ENCODE measurements at regions not wholly inside any gene's neighbourhood (a gene's known extent, or its start where the extent isn't known, plus 50 kb on each side); places are given as distances from the start of the nearest gene placed in this dataset.

DNA sequence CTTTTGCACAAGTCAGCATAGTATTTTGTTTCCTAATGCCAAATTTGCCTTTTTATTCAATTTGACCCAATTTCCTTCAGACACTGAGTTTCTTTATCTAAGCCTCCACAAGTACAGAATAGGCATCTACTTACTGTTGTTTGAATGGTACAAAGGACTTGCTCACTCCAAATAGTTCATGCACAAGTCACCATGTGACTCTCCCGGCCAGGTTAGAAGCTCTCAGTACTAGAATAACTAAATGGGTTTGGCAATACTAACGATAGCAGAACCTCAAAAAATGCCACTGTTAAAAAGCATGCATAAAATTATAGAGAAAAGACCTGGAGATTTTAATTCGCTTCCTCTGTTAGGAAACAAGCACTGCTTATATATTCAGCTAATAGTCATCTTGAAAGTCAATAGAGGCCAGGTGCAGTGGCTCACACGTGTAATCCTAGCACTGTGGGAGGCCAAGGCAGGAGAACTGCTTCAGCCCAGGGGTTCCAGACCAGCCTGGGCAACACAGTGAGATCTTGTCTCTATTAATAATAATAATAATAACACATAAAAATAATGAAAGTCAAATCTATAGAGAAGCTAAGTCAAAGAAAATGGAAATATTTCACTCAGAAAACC lies 335.8 kb upstream of the MBL2 start:
- CTCF ChIA-PET: no interaction called here
- no peak for DNase-seq
- Mint-ChIP-seq H3K27me3 (ENCODE audit: low read depth) (no peaks in the 10 kb centered on the region), H3K9me3 (peaks cover 4% of the 10 kb centered on the region), H3K4me3 (no peak overlapping the region), H3K27ac (no peak overlapping the region), H3K4me1 (ENCODE audit: low read depth) (no peaks in the 10 kb centered on the region), H3K36me3 (ENCODE audit: low read depth) (no peaks in the 10 kb centered on the region)
- intact Hi-C loops (cut with micrococcal nuclease): no loop called here

- Mint-ChIP-seq H3K9me3 (peaks cover 4% of the 10 kb centered on the region), H3K4me3 (no peak overlapping the region), H3K36me3 (ENCODE audit: low read depth) (no peaks in the 10 kb centered on the region), H3K4me1 (ENCODE audit: low read depth) (no peaks in the 10 kb centered on the region), H3K27me3 (ENCODE audit: low read depth) (no peaks in the 10 kb centered on the region), H3K27ac (no peak overlapping the region)
- CTCF ChIA-PET: no interaction called here
- DNase-seq: no peak
- intact Hi-C loops (cut with micrococcal nuclease): no loop called here
Measured at GRCh38 chr10:53107711-53108110, 335.1 kb upstream of the MBL2 start.

GRCh38 chr10:53102424-53102823 lies 329.8 kb upstream of the MBL2 start:
- CTCF ChIA-PET: no interaction called here
- intact Hi-C loops (cut with micrococcal nuclease): no loop called here
- no peak for DNase-seq
- no peak overlapping the region for H3K27ac Mint-ChIP-seq
- H3K9me3 Mint-ChIP-seq: peaks cover 10% of the 10 kb centered on the region
- H3K4me1 Mint-ChIP-seq (ENCODE audit: low read depth): no peaks in the 10 kb centered on the region
- no peaks in the 10 kb centered on the region for H3K36me3 Mint-ChIP-seq (ENCODE audit: low read depth)
- no peaks in the 10 kb centered on the region for H3K27me3 Mint-ChIP-seq (ENCODE audit: low read depth)
- H3K4me3 Mint-ChIP-seq: no peak overlapping the region

GRCh38 chr10:53093878-53094277 lies 321.3 kb upstream of the MBL2 start:
- H3K27ac Mint-ChIP-seq: no peak overlapping the region
- H3K4me1 Mint-ChIP-seq (ENCODE audit: low read depth): no peaks in the 10 kb centered on the region
- H3K4me3 Mint-ChIP-seq: no peak overlapping the region
- intact Hi-C loops (cut with micrococcal nuclease): no loop called here
- H3K27me3 Mint-ChIP-seq (ENCODE audit: low read depth): no peaks in the 10 kb centered on the region
- DNase-seq: no peak
- no peaks in the 10 kb centered on the region for H3K36me3 Mint-ChIP-seq (ENCODE audit: low read depth)
- CTCF ChIA-PET: interaction anchor here (1.1 kb wide), 1 partner anchor 10 kb away, joined by 3 read pairs; no protein-coding TSS in a partner anchor
- H3K9me3 Mint-ChIP-seq: peaks cover 11% of the 10 kb centered on the region

- Mint-ChIP-seq H3K4me1 (ENCODE audit: low read depth) (no peaks in the 10 kb centered on the region), H3K9me3 (peaks cover 4% of the 10 kb centered on the region), H3K36me3 (ENCODE audit: low read depth) (no peaks in the 10 kb centered on the region), H3K4me3 (no peak overlapping the region), H3K27ac (no peak overlapping the region), H3K27me3 (ENCODE audit: low read depth) (no peaks in the 10 kb centered on the region)
- CTCF ChIA-PET: no interaction called here
- intact Hi-C loops (cut with micrococcal nuclease): no loop called here
- DNase-seq: no peak
Measured at GRCh38 chr10:53091574-53091973, 319.0 kb upstream of the MBL2 start.

- CTCF ChIA-PET: no interaction called here
- no peaks in the 10 kb centered on the region for H3K27me3 Mint-ChIP-seq (ENCODE audit: low read depth)
- H3K27ac Mint-ChIP-seq: no peak overlapping the region
- no peaks in the 10 kb centered on the region for H3K4me1 Mint-ChIP-seq (ENCODE audit: low read depth)
- H3K4me3 Mint-ChIP-seq: no peak overlapping the region
- peaks cover 13% of the 10 kb centered on the region for H3K9me3 Mint-ChIP-seq
- intact Hi-C loops (cut with micrococcal nuclease): no loop called here
- no peak for DNase-seq
- H3K36me3 Mint-ChIP-seq (ENCODE audit: low read depth): no peaks in the 10 kb centered on the region
Measured at GRCh38 chr10:53088961-53089360, 316.4 kb upstream of the MBL2 start.

DNA sequence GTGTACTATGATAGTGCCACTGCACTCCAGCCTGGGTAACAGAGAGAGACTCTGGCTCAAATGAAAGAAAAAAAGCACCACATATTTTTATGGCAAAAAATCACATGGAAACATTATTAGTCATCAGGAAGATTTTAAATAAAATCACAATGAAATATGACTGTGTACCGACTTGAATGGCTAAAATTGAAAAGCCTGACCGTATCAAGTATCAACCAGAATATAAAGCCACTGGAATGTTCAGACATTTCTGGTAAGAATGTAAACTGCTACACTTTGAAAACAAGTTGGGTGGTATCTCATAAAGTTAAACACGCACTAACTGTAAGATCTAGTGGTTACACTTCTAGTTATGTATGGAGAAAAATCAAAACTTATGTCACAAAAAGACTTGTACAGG lies 306.7 kb upstream of the MBL2 start:
- CTCF ChIA-PET: no interaction called here
- Mint-ChIP-seq H3K27me3 (ENCODE audit: low read depth) (no peaks in the 10 kb centered on the region), H3K9me3 (peaks cover 6% of the 10 kb centered on the region), H3K27ac (no peak overlapping the region), H3K4me3 (no peak overlapping the region), H3K36me3 (ENCODE audit: low read depth) (no peaks in the 10 kb centered on the region), H3K4me1 (ENCODE audit: low read depth) (no peaks in the 10 kb centered on the region)
- intact Hi-C loops (cut with micrococcal nuclease): no loop called here
- DNase-seq: no peak

DNA sequence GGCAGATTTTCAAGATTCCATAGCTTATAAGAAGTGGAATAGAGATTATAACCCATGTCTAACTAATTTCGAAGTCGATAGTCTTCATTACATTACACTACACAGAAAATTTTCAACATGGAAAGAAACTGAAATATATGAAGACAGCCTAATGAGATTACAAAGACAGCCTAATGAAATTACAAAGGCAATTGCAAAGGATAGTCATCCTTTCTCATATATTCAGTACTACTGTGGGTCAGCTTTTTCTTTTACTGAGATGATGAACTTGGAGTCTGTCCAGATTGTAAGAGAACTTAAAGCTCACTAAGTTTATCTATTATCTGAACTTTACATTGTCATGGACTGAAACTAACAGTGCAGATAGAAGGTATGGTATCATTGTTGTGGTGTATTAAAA lies 304.4 kb upstream of the MBL2 start:
- H3K4me1 Mint-ChIP-seq (ENCODE audit: low read depth): no peaks in the 10 kb centered on the region
- DNase-seq: no peak
- no peak overlapping the region for H3K4me3 Mint-ChIP-seq
- CTCF ChIA-PET: no interaction called here
- H3K9me3 Mint-ChIP-seq: peaks cover 3% of the 10 kb centered on the region
- H3K36me3 Mint-ChIP-seq (ENCODE audit: low read depth): no peaks in the 10 kb centered on the region
- H3K27me3 Mint-ChIP-seq (ENCODE audit: low read depth): no peaks in the 10 kb centered on the region
- no peak overlapping the region for H3K27ac Mint-ChIP-seq
- intact Hi-C loops (cut with micrococcal nuclease): no loop called here

- H3K4me3 Mint-ChIP-seq: no peak overlapping the region
- H3K27ac Mint-ChIP-seq: no peak overlapping the region
- CTCF ChIA-PET: no interaction called here
- H3K27me3 Mint-ChIP-seq (ENCODE audit: low read depth): no peaks in the 10 kb centered on the region
- intact Hi-C loops (cut with micrococcal nuclease): no loop called here
- no peaks in the 10 kb centered on the region for H3K36me3 Mint-ChIP-seq (ENCODE audit: low read depth)
- no peak for DNase-seq
- H3K4me1 Mint-ChIP-seq (ENCODE audit: low read depth): no peaks in the 10 kb centered on the region
- H3K9me3 Mint-ChIP-seq: peaks cover 3% of the 10 kb centered on the region
Measured at GRCh38 chr10:53075469-53075868, 302.9 kb upstream of the MBL2 start.

- Mint-ChIP-seq H3K4me1 (ENCODE audit: low read depth) (no peaks in the 10 kb centered on the region), H3K36me3 (ENCODE audit: low read depth) (no peaks in the 10 kb centered on the region), H3K4me3 (no peak overlapping the region), H3K9me3 (peaks cover 3% of the 10 kb centered on the region), H3K27ac (no peak overlapping the region), H3K27me3 (ENCODE audit: low read depth) (no peaks in the 10 kb centered on the region)
- no peak for DNase-seq
- CTCF ChIA-PET: interaction anchor here (0.6 to 1.1 kb wide), 2 partner anchors 166 to 254 kb away, joined by 3 to 4 read pairs; no protein-coding TSS in a partner anchor
- intact Hi-C loops (cut with micrococcal nuclease): no loop called here
Measured at GRCh38 chr10:53072144-53072543, 299.6 kb upstream of the MBL2 start.

- intact Hi-C loops (cut with micrococcal nuclease): no loop called here
- no peak for DNase-seq
- Mint-ChIP-seq H3K27me3 (ENCODE audit: low read depth) (no peaks in the 10 kb centered on the region), H3K4me3 (no peak overlapping the region), H3K9me3 (peaks cover 2% of the 10 kb centered on the region), H3K4me1 (ENCODE audit: low read depth) (no peaks in the 10 kb centered on the region), H3K27ac (no peak overlapping the region), H3K36me3 (ENCODE audit: low read depth) (no peaks in the 10 kb centered on the region)
- CTCF ChIA-PET: interaction anchor here (0.6 to 1.1 kb wide), 3 partner anchors 47 to 254 kb away, joined by 3 to 4 read pairs (median 3); no protein-coding TSS in a partner anchor
Measured at GRCh38 chr10:53071505-53072125, 299.0 kb upstream of the MBL2 start.

GRCh38 chr10:53069013-53069412 lies 296.4 kb upstream of the MBL2 start:
- intact Hi-C loops (cut with micrococcal nuclease): no loop called here
- no peaks in the 10 kb centered on the region for H3K27me3 Mint-ChIP-seq (ENCODE audit: low read depth)
- no peaks in the 10 kb centered on the region for H3K4me1 Mint-ChIP-seq (ENCODE audit: low read depth)
- CTCF ChIA-PET: no interaction called here
- DNase-seq: no peak
- no peak overlapping the region for H3K27ac Mint-ChIP-seq
- H3K9me3 Mint-ChIP-seq: peaks cover 2% of the 10 kb centered on the region
- H3K4me3 Mint-ChIP-seq: no peak overlapping the region
- no peaks in the 10 kb centered on the region for H3K36me3 Mint-ChIP-seq (ENCODE audit: low read depth)

GRCh38 chr10:53064614-53065013 lies 292.0 kb upstream of the MBL2 start:
- H3K9me3 Mint-ChIP-seq: peaks cover 12% of the 10 kb centered on the region
- no peak overlapping the region for H3K27ac Mint-ChIP-seq
- no peak overlapping the region for H3K4me3 Mint-ChIP-seq
- H3K27me3 Mint-ChIP-seq (ENCODE audit: low read depth): no peaks in the 10 kb centered on the region
- intact Hi-C loops (cut with micrococcal nuclease): no loop called here
- H3K4me1 Mint-ChIP-seq (ENCODE audit: low read depth): no peaks in the 10 kb centered on the region
- no peaks in the 10 kb centered on the region for H3K36me3 Mint-ChIP-seq (ENCODE audit: low read depth)
- no peak for DNase-seq
- CTCF ChIA-PET: no interaction called here

Data from activated naive CD4-positive, alpha-beta T cell treated with anti-CD3 and anti-CD28 coated beads for 36 hours (primary cell).